NCI-H345 treated with DMSO at 0.1 percent for 48 hours (cell line): ENCODE measurements at regions not wholly inside any gene's neighbourhood (a gene's known extent, or its start where the extent isn't known, plus 50 kb on each side); places are given as distances from the start of the nearest gene placed in this dataset.
"Not testable (repeated sequence)": the region's sequence is repeated elsewhere in the genome, so short reads cannot be mapped to it uniquely, and the experiment has no call there.

Experiments used
- DNase-seq: peaks from one replicate; lab custom pipeline; 2025; ENCODE audit not compliant: unreplicated experiment; lab: John Stamatoyannopoulos, UW

DNA sequence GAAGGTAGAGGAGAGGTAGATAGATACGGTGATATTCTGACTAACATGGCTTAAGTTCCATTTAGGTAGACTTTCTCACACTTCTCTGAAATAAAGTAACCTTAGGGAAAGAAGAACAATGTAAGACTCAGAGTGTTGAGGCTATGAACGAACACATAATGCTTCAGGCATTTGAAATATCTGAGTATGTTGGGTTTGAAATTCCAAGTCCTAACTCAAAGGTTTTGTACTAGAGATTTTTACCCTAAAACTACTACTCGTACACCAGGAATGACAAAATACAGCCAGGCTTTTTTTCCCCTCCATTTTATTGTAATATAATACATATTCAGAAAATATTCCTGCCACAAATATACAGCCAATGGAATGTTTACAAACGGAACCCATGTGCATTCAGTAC, 592.6 kb downstream of the ETS1 start:
- no peak for DNase-seq

DNA sequence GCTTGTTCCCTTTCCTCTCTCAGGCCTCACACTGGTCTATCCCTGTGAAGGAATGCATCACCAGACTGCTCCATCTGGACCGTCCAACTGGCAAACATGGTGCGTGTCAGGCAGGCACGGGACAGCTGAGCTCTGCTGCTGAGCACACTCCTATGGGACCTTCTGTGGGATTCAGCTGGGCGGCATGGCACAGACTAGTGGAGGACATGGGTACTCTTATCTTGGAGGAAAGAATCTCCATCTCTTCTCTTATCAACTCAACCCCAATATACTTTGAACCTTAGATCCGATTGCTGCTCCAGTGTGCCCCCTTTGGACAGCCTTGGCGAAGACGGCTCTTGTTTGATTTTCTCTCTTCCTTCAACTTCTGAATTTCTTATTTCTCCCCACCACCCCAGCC, 593.6 kb downstream of the ETS1 start:
- DNase-seq, result no peak

- no peak for DNase-seq
Measured at GRCh38 chr11:127993281-127993680, 594.1 kb downstream of the ETS1 start.

DNA sequence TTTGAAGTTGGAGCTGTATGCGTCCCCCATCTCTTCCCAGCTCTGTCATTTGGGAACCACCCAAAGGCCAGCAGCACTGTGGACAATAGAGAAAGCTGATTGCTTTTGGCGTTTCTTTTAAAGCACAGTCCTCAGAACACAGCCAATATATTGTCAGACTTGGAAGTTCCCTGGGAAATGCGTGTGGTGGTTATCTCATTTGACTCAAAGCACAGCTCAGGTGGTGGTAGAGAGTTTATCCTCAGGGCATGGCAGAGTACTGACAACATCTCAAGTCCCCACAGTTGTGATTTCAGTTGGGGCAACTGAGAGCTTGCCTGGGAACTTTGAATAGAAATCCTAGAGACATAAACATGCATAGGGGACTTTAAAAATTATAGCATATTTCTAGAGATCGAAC, 601.3 kb downstream of the ETS1 start:
- no peak for DNase-seq

- DNase-seq, result no peak
Measured at GRCh38 chr11:127972816-127973215, 614.5 kb downstream of the ETS1 start.

DNA sequence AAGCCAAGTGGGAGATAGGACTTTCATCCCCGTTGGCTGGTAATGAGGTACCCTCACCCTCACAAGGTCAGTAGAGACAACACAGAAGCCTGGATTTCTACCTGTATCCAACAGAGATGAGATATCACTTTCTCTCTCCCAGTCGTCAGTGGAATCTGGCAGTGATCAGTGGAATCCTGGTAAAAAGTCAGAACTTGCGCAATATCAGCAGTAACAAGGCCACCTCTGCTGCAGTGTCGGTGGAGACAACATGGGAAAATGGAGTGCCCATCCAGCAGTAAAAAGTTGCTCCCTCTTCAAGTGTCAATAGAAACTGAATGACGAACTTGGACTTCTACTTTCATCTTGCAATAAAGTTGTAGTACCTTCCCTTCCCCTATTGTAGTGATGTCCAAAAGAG, 615.9 kb downstream of the ETS1 start:
- DNase-seq, result no peak

DNA sequence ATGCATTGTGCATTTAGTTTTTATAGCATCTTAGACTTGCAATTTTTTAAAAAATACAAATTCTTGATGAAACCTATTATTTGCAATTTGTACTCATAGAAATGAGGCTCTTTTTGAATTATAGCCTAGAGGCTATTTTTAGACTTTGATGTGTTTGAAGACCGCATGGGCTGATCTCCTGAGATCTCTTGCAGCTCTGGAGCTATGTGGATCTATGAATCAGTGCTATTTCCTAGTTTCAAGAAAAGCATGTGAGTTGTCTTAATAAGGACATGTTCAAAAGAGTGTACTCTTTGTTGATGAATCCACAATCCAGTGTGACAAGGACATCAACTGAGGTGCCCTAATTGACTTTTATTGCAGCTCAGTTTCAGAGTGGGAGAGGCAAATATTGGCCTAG, 620.5 kb downstream of the ETS1 start:
- DNase-seq, result no peak

- no peak for DNase-seq
Measured at GRCh38 chr11:127965939-127966668, 621.3 kb downstream of the ETS1 start.

DNA sequence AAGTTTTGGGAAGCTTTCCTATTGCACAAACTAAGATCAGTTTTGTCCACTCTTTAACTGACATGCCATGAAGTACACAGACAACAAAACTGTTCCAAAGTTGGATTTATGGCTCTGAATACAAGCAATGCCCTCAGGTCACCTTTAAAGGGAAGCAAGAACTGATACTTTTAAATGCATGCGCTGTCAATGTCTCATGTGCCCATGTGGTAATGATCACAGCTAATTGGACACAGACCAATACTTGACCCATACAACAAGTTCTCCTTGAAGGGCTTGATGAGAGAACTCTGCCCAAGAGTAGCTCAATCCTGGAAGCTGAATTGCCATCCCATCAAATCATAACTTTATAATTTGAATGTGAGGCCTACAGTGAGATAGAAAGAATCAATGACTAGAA, 624.9 kb downstream of the ETS1 start:
- DNase-seq, result no peak

- DNase-seq, result no peak
Measured at GRCh38 chr11:127950162-127950561, 637.2 kb downstream of the ETS1 start.

DNA sequence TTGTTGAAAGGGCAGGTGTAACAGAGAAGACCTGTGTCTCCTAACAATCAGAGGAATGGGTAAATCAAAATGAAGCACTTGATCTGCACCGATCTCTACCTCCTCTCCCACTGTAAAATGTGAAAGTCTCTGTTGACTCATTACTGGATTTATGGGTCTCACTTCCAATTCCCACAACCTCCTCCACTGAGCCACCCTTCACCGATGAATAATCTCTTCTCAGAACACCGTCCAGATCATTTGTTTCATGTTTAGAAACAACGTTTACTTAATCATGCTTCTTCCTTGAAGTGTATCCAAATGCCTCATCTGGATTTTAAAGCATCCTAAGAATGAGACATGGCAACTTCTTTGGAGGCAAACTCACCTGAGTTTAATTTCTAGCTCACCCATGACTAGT, 643.6 kb downstream of the ETS1 start:
- no peak for DNase-seq

GRCh38 chr11:127943152-127943551, 644.2 kb downstream of the ETS1 start:
- DNase-seq, result no peak

- DNase-seq, result not testable (repeated sequence)
Measured at GRCh38 chr11:127941554-127941953, 645.8 kb downstream of the ETS1 start.

DNA sequence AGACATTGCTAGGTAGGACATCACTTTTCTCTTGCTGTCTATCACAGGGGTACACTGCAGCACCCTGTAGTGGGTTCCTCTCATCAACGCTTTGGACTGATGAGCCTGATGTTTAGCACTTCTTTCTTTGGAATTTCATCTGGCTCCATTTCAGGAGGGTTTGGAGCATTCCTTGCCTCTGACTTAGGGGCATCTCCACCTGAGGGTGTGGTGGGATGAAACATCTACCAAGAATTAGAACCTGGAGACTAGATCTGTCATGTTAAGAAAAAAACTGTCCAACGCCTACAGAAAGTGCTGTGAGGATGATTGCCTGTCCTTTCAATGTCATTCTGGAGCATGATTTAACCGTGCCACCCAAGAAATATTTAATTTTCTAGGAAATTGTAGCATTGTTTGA, 648.4 kb downstream of the ETS1 start:
- DNase-seq, result no peak

- DNase-seq, result no peak
Measured at GRCh38 chr11:127935081-127935480, 652.3 kb downstream of the ETS1 start.

GRCh38 chr11:127933961-127934360, 653.4 kb downstream of the ETS1 start:
- not testable (repeated sequence) for DNase-seq

GRCh38 chr11:127931803-127932202, 655.6 kb downstream of the ETS1 start:
- DNase-seq, result no peak

- peak; percentile 30 for DNase-seq
Measured at GRCh38 chr11:127926721-127927120, 660.6 kb downstream of the ETS1 start.

DNA sequence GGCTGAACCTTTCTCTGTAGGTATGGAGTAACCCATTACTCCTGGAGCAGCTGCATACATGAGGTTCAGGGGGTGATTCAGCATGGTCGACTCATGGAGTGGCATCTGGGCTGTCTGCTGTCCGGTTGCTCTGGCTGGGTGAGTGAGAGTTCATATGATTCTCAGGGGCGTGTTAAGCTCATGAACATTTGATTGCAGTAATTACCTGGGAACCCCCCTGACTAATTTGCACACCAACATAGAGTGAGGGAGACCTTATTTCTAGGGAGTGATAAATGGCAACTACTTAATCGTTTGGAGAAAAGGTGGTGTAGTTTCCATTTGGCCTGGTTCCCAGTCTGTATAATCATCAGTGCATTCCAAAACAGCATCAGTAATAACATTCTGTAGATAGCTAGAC, 661.9 kb downstream of the ETS1 start:
- DNase-seq, result no peak

GRCh38 chr11:127919206-127920000, 668.0 kb downstream of the ETS1 start:
- no peak for DNase-seq

DNA sequence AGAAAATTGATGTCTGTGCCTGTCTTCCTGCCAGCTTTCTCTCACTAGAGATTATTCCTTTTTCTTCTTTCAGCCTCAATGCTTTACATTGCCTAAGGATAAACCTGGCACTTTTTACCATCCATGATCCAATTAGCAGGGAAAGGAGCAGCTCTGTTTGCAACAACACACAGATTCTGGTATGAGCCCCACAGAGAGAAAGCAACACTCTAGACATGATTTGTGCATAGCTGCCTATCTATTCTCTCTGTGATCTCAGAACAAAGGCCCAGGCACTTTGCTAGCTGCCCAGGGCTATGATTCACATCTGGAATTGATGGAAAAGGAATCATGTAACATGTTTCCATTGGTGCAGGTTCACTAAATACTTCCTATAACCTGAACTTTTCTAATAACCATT, 685.0 kb downstream of the ETS1 start:
- no peak for DNase-seq
